ENCODE measurements at regions not wholly inside any gene's neighbourhood (a gene's known extent, or its start where the extent isn't known, plus 50 kb on each side); places are given as distances from the start of the nearest gene placed in this dataset.

DNA sequence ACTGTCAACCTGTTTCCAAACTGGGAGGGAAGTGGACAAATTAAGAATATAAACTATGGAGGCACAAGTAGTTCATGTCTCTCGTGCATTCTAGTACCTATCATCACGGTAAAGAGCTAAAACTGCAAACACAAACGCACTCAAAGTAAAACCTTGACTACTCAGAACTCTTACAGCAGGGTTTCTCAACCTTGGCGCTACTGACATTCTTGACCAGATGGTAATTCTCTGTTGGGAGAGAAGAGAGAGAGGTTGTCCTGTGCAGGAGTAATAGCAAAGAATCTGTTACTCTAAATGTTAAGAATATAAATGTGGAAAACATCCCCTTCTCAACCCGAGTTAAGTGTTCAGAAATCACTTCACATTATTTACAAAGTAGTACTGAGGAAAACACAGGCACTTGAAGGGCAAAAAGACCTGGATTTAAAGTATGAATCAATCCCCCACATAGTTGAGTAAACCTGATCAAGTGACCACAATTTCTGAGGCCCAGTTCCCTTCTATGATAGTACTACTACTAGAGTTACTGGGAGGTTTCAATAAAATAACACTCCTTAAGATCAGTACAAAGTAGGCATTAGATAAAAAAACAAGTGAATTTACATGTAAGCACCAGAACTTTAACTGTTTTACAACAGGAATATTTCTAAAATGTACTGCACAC lies 73.1 kb upstream of the ARHGAP32 start:
- no peak for DNase-seq

DNA sequence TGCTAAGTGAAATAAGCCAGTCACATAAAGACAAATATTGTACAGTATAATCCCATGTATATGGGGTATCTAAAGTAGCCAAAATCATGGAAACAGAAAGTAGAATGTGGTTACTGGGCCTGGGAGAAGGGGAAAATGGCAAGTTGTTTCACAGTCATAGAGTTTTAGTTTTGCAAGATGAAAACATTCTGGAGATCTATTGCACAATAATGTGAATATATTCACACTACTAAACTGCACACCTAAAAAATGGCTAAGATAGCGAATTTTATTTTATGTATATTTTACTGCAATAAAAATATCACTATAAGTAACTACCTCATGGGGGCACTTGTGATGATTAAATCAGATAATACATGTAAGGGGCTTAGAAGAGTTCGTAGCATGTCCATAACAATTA lies 72.0 kb upstream of the ARHGAP32 start:
- DNase-seq, result no peak

DNA sequence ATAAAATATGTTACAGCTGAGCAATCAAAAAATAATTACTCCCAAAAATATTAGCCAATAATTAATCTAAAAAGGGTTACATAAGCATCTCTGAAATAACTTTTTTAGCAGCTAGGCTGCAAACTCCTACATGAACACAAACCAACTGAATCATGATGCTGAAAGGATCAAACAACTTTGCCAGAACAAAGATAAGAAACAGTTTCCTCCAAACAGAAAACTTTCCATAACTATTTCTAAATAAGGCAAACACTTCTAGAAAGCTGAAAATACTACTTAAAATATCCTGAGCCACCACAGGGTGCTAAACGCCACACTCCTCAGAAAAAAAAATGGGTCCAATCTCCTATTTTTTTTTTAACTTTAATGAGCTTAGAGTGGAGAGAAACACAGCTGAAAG lies 68.6 kb upstream of the ARHGAP32 start:
- DNase-seq, result no peak

DNA sequence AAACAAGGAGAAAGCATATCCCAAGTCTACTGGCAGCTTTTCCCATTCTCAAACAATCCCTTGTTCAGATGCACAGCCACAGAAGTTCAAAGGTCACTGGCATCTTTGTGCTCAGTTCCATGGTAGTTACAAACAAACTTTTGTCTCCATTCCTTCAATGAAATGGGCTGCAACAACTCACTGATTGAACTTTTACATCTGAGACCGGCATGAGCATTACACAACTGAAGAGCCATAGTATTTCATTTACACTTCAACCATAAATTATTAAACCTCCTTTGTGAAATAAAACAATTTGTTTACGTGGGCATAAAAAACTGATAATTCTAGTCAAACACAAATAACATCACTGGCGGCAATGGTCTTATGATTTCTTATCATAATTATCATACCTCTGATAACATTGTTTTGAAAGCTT lies 67.8 kb upstream of the ARHGAP32 start:
- DNase-seq, result no peak

DNA sequence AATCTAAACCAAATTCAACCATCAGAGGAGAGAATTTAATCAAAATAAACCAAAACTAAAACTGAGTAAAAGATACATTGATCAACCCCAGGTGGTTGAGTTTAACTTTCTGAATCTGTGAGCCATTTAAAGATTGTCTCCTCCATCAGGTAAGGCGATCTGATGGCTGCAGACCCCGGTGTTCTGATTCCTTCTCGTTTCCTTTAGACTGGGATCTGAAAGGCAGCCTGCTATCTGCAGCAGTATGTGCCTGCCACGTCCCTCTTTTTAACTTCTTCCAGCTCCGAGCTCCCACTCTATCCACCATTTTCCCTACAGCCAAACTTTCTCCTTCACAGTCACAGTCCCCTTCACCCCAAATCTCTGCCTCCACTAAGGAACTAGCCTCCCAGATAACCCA lies 66.1 kb upstream of the ARHGAP32 start:
- DNase-seq, result no peak

DNA sequence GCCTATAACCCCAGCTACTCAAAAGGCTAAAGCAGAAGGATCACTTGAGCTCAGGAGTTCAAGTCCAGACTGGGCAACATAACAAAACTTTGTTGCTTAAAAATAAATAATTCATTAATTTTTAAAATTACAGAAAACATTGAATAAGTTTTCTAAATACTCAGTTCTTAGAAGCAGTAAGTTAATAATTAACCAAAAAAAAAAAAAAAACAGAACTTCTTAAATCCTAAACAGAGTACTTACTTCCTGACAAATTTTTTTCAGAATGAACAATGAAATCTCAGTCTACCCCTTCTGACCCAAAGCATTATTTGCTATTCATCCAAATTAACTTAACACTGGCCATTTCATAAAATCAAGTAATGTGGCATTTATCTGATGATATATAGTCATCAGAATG lies 65.4 kb upstream of the ARHGAP32 start:
- DNase-seq, result no peak

DNA sequence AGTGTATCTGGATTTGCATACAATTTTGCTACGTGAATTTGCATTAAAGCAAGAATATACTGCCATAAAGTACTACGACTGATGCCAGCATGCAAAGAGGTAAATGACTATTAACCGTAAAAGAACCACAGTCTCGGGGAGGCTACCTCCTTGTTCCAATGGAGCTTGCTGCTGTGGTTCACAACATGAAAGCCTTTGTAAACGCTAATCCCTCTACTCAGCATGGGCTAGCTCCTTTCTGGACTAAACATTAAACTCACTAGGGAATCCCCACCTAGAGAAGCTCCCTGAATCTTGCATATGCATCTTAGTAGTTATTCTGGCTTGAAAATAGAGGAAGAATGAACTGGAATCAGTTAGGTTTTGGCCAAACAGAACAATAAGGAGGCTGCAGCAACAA lies 60.5 kb upstream of the ARHGAP32 start:
- DNase-seq, result no peak

DNA sequence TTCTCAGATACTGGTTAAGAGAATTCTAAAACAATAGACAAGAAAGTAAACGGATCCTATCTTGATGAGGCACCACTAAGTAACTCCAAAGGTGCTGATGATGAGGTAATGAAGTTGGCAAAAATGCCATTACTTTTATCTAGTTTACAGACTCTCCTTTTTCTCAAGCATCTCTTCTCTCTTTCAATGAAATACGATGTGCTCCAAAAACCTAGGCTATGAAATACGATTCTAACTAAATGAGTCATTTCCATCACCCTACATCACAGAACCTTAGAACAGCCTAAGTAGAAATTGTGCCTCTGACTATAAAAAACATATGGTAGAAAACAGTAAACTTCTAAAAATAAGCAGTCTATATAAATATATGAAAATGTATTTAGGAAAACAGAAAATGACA lies 58.9 kb upstream of the ARHGAP32 start:
- DNase-seq, result no peak

DNA sequence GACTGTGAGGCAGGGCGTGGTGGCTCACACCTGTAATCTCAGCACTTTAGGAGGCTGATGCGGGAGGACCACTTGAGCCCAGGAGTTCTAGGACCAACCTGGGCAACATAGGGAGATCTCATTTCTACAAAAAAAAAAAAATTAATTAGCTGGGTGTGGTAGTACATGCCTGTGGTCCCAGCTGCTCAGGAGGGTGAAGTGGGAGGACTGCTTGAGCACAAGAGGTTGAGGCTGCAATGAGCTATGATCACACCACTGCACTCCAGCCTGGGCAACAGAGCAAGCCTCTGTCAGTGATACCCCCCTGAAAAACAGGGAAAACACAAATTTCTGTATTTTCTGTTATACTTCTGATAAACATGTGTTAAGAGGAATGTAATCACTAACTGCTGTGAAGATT lies 57.8 kb upstream of the ARHGAP32 start:
- DNase-seq, result no peak

DNA sequence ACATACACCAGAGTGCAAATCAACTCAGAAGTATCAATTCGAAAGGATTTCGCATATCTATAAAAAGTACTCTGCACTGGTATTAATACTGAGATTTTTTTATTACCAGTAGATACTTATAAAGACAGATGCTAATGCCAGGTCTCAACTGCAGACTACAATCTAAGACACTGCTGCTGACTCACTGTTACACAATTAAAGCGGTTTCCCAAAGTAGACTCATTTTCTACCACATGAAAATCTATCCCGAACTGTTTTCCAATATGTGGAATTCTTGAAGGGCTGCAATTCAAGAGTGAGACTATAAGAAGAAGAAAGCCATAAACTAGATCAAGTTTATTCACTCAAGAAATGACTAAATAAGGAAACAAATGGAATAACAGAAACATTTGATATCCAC lies 57.2 kb upstream of the ARHGAP32 start:
- DNase-seq, result no peak

DNA sequence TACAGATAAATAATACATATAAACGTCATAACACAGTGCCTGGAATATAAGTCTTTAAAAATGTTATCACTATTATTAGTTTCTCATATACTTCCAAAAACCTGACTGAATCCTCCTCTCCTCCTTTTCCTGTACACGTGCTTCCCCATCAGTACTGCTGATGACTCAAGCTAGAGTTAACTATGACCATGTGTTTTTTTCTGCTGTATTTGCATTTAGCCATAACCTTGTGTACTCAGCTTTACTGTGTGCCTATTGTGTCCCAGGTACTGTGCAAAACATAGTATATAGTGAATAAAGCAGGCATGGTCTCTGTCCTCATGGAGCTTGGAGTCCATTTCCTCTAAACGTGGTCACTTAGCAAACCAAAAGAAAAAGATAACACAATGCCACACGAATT lies 56.5 kb upstream of the ARHGAP32 start:
- DNase-seq, result no peak

DNA sequence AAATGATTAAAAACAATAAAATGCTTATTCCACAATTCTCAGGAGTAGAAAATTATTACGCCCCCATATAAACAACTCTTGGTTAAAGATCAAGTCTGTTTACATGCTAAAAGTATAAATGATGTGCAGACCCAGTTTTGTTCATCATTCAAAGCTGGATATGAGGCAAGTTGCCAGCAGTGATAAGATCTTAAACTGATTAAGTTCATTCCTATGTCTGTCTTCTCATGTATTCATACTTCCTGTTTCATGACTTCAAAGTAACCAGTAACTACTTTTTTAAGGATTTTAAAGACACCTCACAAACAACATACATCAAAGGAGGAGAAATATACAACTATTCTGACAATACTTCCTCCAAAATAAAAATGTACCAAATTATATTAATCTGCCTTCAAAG lies 55.0 kb upstream of the ARHGAP32 start:
- no peak for DNase-seq

DNA sequence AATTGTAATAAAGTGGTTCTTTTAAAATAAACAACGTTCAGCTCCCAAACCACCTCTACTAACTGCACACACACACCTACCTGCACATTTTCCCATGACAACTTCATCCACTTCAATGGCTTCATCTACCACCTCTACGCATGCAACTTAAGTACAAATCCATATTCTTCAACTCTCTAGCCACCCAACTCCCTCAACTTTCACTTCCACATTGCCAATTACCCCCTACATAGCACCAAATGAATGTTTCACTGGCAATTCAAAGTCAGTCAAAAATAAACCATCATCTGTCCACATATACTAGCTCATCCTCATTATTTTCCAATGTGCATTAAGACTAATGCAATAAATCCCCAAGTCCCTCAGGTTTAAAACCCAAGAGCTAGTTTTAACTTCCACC lies 50.7 kb upstream of the ARHGAP32 start:
- DNase-seq, result no peak
